T47D (cell line): ENCODE measurements at regions not wholly inside any gene's neighbourhood (a gene's known extent, or its start where the extent isn't known, plus 50 kb on each side); places are given as distances from the start of the nearest gene placed in this dataset.

Experiments
- DNase-seq, 2 experiments: peaks; one replicate each; pipeline versions ENCODE4 v3.0.0 to v3.0.0-alpha.2; 2011 to 2012; ENCODE audit warnings: low read depth in 1 of 2, low spot score in 1 of 2
- JUND ChIP-seq: IDR thresholded peaks from 2 replicates; pipeline ENCODE4 v1.6.1; 2012; ENCODE audit warnings: low read depth
- in situ Hi-C: cut with HindIII; loops from 2 replicates; pipeline ENCODE4 v1.10.0; 2016; ENCODE audit warnings: low sequenced_read_pairs, low pct_unique_long_range_greater_than_20kb

DNA sequence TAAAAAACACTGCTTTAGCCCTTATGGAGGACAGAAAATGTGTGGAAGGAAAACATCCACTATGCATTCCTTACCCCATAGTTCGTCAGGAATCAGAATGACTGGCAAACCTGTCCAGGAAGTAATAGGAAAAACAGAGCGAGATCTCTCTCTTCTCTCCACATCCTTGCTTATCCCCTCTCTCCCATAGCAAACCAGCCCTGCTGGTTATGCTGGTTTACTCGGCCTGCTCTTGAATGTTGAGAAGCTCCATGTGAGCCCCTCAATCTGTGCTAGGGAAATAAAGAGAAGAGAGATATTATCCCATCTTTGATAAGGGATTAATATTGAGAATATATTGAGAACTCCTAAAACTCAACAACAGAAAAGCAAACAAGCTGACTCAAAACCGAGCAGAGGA, 402.8 kb upstream of the RBFOX1 start:
- in situ Hi-C loops = no loop called here
- no peak for TF ChIP-seq JUND
- no peak for DNase-seq

DNA sequence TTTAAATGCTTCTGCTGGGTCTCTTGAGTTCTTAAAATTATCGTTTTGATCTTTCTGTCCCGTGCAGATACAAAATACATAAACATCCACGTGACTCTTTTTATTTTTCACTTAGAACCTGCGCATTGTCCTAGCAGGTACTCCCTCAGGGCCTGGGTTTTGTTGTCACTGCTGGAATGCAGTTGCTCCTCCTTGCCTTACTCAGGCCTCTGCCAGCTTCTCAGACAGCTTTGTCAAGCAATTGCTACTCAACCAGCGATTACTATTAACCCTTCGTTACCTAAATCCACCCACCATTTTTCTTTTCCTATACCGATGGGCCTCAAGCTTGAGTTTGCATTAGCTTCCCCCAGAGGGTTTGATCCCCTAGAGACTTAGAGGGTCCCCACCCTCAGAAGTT, 405.9 kb upstream of the RBFOX1 start:
- no peak for TF ChIP-seq JUND
- DNase-seq = peak in 1 of 2 experiments; percentile 28
- in situ Hi-C loops = no loop called here

DNA sequence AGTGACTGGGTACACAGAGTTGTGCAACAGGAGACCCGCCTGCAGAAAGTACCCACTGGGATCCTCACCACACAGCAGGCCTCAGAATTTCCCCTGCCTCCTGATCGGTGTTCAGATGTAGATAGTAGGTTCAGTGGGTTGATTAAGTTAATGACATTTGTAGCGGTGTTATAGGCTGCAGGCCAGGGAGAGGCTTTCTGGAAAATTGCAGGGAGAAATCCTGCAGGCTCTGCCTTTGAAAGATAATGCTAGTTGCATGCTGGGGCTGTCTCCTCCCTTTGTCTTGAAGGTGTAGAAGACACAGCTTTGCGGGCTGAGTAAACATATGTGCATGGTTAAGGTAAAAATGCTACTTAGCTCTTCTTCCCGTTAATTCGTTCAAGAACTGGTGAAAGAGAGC, 406.3 kb upstream of the RBFOX1 start:
- no peak for TF ChIP-seq JUND
- in situ Hi-C loops = no loop called here
- DNase-seq = no peak

DNA sequence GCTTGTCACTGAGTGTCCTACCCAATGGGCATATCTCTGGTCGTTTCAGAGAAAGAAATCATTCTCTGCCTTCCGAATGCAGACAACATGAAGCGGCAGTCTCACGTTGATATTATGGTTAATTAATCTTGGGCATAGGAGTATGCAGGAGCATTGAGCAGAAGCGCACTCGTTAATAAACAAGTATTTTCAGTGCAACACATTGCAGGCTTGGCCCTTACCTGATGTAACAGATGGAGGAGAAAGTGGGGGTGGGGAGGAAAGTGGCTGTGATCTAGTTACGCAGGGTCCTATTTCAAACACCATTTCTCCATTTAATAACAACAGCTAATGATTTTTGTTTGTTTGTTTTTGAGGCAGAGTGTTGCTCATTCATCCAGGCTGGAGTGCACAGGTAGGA, 414.0 kb upstream of the RBFOX1 start:
- DNase-seq = no peak
- no peak for TF ChIP-seq JUND
- in situ Hi-C loops = no loop called here

DNA sequence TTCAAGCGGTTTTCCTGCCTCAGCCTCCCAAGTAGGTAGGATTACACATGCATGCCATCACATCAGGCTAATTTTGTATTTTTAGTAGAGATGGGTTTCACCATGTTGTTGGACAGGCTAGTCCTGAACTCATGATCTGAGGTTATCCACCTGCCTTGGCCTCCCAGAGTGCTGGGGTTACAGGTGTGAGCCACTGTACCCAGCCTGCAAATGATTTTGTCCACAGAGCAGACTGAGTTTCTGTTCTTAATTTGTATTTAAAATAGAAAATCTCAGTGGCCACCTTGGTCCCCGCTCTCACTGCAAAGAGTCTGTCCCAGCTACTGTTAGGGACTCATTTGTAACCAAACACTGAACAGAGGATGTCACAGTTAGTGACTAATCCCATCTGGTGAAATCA, 415.7 kb upstream of the RBFOX1 start:
- no peak for TF ChIP-seq JUND
- DNase-seq = no peak
- in situ Hi-C loops = no loop called here

DNA sequence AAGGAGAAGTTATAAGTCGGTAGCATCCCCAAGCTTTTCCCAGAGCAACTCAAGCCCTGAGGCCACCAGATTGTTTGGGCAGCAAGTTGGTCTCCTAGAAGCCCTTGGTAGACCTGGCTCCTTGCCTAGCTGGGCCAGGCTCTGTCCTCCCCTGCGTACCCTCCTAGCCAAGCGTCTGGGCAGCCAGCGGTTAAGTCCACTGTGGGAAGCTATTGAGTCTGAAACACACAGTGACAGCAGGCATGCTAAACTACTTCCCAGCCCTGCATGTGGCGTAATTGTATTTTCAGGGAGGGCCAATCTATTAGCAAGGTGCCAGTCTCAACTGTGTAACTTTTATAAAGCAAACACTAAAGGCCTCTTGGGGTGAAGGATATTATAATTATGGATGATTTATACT, 419.1 kb upstream of the RBFOX1 start:
- no peak for TF ChIP-seq JUND
- in situ Hi-C loops = no loop called here
- no peak for DNase-seq

DNA sequence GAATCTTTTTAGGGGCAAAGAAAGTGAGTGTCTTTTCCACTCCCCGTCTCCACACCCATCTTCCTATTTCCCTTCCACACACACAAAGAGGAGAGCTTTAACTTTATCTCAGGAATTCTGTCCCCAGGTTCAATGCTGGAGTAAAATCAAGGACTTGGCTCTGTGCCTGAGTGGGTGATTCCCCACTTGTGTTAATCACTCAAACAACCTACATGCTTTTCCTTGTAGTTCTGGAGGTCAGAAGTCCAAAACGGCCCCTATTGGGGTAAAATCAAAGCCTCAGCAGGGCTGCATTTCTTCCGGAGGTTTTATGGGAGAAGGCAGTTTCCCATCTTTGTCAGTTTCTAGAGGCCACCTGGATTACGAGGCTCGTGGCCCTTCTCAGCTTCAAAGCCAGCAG, 422.3 kb upstream of the RBFOX1 start:
- DNase-seq = no peak
- in situ Hi-C loops = no loop called here
- no peak for TF ChIP-seq JUND

DNA sequence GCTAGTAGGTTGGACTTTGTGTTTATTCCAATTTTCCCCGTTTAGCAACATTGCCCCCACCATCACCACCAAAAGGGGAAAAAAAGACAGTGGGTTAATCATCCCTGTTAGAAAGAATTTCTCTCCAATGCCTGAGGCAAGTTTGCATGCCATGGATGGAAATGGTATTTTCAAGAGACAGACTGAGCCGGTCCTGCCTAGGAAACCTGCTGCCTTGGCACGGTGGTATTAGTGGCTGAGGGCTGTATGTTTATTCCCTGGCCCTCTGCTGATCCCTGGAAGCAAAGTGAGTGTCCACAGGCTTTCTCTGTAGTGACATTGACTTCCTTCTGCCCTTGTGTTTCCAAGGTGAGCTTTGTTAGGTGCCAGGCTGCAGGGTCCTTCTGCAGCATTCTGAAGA, 427.0 kb upstream of the RBFOX1 start:
- no peak for DNase-seq
- in situ Hi-C loops = no loop called here
- no peak for TF ChIP-seq JUND

DNA sequence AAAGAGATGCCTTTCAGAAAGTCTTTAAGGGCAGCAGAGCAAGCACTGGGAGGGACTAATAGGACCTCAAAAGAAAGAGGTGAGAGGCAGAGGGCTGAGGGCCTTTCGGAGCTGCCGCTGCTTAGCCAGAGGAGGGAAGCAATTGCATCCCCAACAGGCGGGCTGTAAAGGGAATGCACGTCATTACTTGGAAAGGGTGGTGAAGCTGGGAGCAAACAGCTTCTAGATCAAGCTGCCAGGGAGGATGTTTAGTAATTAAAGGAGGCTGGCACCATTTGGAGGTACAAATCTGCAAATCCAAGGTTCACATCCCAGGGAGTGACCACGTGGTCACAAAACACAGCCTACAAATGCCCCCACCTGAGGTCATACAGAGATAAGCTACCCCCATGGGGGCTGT, 429.0 kb upstream of the RBFOX1 start:
- in situ Hi-C loops = no loop called here
- no peak for TF ChIP-seq JUND

DNA sequence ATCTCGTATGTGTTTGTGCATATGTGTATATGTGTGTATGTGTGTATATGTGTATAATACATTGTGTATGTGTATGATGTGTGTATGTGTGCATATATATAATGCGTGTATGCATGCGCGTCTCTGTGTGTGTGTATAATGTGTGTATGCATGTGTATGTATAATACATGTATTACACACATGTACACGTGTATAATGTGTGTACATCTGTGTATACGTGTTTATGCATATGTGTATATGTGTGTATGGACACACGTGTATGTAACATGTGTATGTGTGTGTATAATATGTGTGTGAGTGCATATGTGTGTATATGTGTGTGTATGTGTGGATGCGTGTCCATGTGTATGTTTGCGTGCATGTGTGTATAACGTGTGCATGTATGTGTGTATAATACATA, 433.7 kb upstream of the RBFOX1 start:
- DNase-seq = no peak
- in situ Hi-C loops = no loop called here
- no peak for TF ChIP-seq JUND

More for the DNA sequence above, 429.0 kb upstream of the RBFOX1 start:
- no peak for DNase-seq

DNA sequence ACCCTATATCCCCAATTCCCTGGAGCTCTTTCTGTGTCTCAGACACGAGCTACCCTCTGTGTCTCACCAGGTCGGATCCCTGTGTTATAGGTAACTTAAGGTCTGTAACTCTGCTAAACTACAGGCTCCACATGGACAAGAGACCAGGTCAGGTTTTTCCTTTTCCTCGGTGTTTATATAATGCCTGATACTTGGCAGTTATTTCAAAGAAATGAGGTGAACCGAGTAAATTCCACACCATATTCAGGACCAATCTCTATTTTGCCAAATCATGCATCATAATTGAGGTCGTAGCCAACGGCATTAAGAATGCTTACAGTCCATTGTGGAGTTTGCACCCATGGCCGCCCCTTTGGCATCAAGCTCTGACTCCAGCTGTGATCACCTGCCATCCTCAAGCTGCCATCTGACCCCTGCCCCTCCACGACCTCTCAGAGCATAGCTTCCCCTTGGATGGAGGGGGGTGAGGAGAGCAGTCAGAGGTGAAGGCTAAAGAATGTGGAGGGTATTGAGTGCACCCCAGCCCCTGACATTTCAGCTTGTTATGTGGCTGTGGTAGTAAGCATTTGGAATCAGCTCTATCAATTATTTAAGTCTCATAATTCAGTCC, 434.7 kb upstream of the RBFOX1 start:
- TF ChIP-seq JUND = no peak
- no peak for DNase-seq
- in situ Hi-C loops = no loop called here

DNA sequence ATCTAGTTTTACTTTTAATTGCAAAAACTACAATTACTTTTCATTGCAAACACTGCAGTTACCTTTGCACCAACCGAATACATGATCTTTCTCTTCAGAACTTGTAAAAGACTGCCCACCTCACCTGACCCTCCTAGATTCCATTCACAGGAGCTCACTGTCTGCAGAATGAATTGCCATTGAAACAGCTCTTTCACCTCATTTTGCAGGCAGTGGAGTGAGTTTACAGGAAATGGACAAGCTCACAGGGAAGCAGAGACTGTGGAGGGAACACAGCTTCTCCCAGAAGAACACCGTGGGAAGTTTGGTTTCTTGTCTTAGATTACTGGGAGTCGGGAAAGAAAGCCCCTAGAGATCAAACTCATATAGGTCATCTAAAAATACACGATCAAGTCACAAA, 439.7 kb upstream of the RBFOX1 start:
- in situ Hi-C loops = no loop called here
- TF ChIP-seq JUND = no peak
- DNase-seq = no peak

DNA sequence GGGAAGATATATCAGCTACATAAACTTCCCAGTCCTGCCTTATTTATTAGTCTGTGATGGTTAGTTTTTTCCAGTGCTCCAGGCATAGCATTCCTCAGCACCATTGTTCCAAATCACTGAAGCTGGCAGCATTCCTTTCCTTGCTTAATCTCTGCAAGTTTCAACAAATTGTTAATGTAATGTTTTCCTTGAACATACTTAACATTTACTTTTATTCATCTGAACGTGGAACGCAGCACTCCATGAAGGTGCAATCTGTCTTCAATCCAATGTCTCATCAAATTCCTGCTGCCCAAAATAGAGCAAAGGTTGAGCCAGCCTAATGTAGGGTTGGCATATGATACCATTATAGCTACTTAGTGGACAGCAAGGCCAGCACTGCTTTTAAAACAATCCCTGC, 441.1 kb upstream of the RBFOX1 start:
- no peak for TF ChIP-seq JUND
- DNase-seq = no peak
- in situ Hi-C loops = no loop called here

DNA sequence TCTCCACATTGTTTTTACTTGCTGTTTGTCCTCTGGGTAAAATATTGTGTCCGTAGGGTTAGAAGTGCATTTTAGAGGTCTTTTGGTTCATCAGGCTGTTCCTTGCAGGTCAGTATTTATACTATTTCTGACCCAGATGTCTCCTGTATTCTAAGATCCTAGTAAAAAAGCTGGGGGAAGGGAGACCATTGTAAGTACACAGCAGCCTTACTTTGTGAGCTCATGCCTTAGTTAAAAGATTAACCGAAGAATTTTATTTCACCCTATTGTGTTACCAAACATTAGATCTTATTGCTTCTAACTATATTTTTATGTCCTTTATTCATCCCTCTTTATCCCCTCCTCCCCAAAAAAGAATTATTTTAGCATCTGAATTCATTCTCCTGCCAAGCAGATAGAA, 444.1 kb upstream of the RBFOX1 start:
- TF ChIP-seq JUND = no peak
- no peak for DNase-seq
- in situ Hi-C loops = no loop called here
